Stimulated activated CD4-positive, alpha-beta T cell treated with anti-CD3 and anti-CD28 coated beads, Interleukin-15, amount 100 ng/mL, for 48 hours (primary cell): ENCODE measurements at regions not wholly inside any gene's neighbourhood (a gene's known extent, or its start where the extent isn't known, plus 50 kb on each side); places are given as distances from the start of the nearest gene placed in this dataset.
"Not testable (repeated sequence)": the region's sequence is repeated elsewhere in the genome, so short reads cannot be mapped to it uniquely, and the experiment has no call there.

ENCODE experiments used
- DNase-seq, 2 donors: peaks; one replicate each; pipeline ENCODE4 v3.0.0-alpha.2; 2020; ENCODE audit warnings: low read depth in 2 of 2

DNA sequence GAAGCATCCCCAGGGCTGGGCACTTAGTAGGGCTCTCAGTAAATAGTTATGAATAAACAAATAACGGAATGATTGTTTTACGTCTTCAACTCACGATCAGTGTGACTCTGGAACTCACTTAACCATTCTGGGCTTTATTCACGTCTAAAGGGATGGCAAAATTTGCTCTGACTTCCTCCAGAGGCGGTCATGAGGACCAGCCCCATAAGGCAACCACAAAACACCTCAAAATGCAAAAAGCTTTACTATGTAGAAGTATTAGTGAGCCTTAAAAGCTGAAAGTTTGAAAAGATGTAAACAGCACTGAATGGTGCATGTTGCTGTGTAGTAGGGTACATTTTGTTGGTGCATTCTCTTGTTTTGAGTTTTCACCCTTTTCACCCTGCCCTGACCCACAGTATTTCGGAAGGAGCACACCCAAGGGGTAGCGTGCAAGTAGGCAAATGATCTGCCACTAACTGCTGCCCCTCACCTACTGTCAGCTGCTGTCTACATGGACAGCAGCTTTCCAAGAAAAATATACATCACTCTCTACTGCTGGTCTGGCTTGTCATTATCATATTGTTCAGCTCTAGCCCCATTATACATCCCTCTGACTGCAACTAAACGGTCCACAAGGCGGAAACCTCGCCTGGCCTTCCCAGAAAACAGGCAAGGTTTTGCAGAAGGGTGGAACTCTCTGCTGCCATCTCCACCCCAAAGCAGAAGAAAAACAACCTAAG, 308.5 kb upstream of the PROK2 start:
- DNase-seq: no peak

- DNase-seq: no peak
Measured at GRCh38 chr3:72092778-72093177, 307.8 kb upstream of the PROK2 start.

DNA sequence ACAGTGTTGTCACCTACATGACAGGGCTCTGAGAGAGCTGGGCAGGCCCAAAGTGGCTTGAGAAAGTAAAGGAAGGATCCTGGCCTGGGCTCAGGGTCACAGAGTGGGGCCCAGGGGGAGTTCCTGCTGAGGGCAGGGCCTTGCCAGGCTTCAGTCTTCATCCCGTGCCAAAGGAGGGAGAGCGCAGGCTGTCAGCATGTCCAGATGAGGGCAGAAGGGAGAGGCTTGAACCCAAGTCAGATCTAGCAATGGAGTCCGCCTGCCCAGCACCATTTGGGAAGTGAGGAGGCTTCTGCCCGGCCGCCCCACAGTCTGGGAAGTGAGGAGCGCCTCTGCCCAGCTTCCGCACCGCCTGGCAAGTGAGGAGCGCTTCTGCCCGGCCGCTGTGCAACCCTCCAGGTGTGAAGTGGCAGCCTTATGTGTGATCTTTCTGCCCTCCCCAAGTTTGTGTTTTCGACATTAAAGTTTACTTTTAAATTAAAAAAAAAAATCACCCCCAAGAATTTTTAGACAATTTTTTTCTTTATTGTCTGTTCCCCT, 303.6 kb upstream of the PROK2 start:
- DNase-seq: no peak

DNA sequence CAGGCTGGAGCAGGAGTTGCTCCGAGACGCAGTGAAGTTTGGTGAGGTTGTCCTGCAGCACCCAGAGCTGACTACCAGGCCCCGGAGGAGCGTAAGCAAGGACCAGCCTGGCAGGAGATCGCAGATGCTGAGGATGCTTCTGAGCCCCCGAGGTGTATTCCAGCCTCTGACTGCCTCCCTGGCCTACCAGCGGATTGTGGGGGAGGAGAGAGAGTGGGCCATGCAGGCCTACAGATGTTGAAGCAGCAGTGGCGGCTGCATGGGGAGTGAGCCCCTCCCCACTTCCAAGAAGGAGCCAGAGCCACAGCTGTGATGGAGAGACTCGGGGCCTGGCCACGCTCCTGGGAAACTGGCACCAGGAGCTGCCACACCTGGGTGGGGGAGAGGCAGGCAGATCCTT, 302.5 kb upstream of the PROK2 start:
- no peak for DNase-seq

DNA sequence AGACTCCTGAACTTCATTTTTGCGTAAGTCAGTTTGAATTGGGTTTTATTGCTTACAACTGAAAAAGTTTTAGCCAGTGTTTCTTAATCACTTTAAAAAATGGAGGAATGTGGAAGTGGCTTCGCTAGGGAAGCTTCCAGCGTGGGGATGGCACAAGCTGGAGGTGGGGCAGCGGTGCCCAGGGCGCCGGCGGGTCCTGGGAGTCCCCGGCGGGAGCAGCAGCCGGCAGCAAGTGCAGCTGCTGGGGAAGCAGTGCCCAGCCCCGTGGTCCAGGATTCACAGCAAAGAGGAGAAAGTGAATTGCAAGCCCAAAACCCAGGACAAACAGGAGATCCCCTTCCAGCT, 301.8 kb upstream of the PROK2 start:
- no peak for DNase-seq

GRCh38 chr3:72086042-72086742, 301.2 kb upstream of the PROK2 start:
- DNase-seq: no peak

GRCh38 chr3:72085036-72085435, 300.1 kb upstream of the PROK2 start:
- no peak for DNase-seq

DNA sequence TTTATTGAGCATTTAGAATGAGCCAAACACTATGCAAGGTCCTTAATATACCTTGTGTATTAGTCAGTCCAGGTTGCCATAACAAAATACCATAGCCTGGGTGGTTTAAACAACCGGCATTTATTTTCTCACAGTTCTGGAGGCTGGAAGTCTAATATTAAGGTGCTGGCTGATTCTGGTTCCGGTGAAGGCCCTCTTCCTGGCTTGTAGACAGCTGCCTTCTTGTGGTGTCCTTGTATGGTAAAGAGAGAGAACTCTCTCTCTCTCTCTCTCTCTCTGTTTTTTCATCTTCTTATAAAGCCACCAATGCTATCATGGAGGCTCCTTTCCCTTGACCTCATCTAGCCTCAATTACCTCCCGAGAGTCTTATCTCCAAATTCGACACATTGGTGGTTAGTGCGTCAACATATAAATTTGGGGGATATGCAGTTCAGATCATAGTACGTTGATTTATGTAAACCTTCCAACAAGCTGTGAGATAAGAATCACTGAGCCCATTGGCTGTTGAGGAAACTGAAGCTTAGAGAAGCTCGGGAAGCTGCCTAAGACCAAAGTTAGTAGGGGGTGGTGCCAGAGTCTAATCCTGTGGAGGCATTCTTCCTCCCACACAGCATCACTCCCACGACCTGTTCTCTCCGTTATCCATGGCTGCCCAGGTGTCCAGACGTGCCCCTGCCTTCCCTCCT, 298.0 kb upstream of the PROK2 start:
- DNase-seq: no peak

DNA sequence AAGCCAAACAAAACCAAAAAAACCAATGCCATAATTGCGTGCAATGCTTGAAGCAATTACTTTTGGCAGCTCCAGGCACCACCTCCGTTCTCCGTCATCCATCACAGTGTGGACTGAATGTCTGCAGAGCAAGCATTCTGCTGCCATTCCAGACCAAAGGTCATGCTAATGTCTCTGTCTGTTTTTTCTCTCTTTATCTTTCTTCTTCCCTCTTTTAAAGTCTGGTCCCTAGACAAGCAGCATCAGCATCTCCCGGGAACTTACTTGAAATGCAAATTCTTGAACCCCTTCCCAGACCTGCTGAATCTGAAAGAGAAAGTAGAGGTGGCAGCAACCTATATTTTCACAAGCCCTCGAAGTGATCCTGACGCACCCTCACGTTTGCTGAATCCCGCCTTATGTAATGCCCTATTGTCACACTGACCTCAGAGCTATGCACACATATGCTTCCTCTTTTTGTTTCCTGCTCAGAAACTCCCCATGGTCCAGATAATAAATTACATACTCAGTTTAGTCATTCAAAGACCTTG, 297.3 kb upstream of the PROK2 start:
- DNase-seq: no peak

GRCh38 chr3:72081471-72082185, 296.7 kb upstream of the PROK2 start:
- DNase-seq: no peak

- DNase-seq: no peak
Measured at GRCh38 chr3:72080800-72081199, 295.9 kb upstream of the PROK2 start.

- no peak for DNase-seq
Measured at GRCh38 chr3:72080095-72080494, 295.1 kb upstream of the PROK2 start.

DNA sequence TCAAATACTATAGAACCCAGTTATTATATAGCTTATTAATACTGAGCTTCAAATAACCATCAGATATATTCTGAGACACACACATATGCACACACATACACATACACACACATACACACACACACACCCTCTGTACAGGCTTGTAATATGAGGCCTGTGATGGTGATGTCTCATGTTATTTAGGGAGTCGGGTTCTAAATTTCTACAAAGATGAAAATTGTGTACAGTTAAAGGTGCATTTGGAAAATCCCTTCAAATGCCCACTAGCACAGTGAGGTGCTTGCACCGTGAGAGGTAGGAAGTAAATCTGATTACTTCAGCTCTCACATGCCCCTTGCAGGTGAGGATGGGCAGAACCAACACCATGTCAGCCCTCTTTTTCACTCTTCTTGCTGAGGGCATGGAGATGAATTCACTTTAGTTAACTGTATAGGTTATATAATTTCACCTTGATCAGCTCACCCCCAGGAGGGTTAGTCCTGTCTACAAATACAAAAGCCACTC, 294.5 kb upstream of the PROK2 start:
- DNase-seq: no peak

- no peak for DNase-seq
Measured at GRCh38 chr3:72078676-72079368, 293.9 kb upstream of the PROK2 start.

DNA sequence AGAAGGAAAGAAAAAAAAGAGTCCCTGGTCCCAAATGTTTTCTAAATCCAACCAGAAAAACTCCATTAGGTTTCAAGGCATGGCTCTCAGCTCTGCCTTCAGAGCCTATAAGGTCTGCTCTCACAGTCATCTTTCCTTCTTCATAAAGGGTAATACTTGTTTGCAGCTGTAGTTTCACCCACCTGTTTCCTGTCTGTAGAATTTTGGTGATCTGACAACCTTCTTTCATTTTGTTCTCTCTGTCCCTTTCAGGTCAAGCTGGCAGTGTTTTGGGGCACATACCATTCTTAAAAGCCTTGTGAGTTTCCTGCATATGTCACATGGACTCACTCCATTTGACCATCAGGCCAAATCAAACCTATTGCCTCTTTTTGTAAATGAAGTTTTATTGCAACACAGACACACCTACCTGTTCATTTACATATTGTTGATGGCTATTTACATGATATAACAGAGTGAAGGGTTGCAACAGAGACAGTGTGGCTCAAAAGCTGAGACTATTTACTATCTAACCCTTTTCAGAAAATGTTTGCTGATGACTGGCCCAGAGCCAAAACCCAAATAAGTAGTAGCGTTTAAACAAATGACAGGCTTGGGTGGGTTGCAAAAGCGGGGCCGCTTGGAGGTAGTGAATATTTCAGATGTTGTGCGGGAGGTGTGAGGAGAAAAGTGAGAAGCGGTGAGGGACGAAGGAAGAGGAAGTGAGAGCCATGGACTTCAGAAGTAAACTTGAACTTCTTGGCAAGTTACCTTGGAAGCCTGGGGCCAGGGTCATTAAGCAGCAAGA, 292.7 kb upstream of the PROK2 start:
- DNase-seq: no peak

DNA sequence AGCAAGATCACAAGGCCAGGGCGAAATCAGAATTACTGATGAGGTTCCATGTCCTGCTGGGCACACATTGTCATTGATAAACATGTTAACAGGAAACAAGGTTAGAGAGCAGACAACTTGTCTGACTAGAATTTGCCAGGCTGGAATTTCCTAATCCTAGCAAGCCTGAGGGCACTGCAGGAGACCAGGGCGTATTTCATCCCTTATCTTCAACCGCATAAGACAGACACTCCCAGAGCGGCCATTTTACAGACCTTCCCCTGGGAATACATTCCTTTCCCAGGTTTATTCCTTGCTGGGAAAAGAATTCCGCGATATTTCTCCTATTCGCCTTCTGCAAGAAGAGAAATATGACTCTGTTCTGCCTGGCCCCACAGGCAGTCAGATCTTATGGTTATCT, 290.9 kb upstream of the PROK2 start:
- DNase-seq: not testable (repeated sequence)

DNA sequence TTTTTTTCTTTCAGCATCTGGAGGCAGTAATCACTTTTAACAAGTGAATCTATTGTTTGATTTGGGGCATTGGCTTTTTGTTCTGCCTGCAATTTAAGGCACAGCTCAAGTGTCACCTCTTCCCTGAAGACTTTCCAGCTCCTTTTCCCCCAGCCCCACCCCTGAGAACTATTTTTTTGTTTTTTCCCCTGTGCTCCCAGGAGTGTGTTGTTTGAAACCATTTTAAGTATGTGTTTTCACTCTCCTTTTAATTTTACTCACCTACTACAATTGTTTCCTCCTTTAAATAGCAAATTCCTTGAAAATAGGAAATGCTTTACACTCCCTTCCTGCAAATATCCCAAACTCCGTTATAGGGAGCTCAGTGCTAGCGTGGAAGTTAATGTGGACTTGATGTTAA, 286.7 kb upstream of the PROK2 start:
- no peak for DNase-seq

DNA sequence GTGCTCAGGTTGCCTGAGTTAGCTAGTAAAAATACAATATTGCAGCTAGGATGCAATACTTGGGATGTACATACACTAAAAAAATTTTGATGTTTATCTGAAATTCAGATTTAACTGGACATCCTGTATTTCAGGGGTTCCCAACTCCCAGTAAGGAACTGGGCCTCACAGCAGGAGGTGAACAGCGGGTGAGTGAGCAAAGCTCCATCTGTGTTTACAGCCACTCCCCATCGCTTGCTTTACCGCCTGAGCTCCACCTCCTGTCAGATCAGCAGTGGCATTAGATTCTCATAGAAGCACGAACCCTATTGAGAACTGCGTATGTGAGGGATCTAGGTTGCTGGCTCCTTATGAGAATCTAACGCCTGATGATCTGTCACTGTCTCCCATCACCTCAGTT, 285.1 kb upstream of the PROK2 start:
- no peak for DNase-seq

DNA sequence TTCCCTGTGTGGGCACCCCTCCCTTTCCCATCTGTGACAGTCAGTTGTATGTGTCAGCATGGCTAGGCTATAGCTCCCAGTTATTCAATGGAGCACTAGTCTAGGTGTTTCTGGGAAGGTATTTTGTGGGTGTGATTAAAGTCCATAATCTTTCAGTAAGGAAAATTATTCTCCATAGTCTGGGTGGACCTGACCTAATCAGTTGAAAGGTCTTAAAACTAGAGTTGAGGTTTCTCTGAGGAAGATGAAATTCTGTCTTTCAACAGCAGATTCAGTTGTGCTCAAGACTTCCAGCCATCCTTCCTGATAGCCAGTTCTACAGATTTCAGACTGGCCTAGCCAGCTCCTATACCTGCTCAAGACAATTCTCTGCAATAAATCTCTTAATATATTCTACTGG, 284.6 kb upstream of the PROK2 start:
- DNase-seq: no peak

DNA sequence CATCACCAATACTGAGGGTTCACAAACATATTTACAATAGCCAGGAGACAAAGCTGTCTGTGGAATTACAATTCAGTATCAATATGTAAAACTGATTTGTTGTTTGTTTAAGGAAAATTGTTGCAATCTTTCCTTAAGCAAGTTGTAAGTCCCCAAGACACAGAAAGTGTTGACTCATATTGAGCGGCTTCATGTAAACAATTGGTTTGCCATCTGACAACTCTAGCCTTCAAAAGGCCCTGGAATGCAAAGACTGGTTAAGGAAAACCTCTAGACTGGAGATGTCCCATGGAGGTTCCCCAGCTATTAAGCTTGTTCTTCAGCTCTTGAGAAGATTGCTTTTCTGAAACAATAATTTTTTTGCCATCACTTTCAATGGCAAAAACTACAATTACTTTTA, 283.7 kb upstream of the PROK2 start:
- DNase-seq: no peak
